SK-N-SH treated with all-trans-retinoic acid at 6 μM for 48 hours (cell line): ENCODE measurements at regions not wholly inside any gene's neighbourhood (a gene's known extent, or its start where the extent isn't known, plus 50 kb on each side); places are given as distances from the start of the nearest gene placed in this dataset.

Source experiments
- CSDC2 ChIP-seq: fragments of 250-450 bp; sonication (Bioruptor Pico); IDR thresholded peaks from 2 replicates; pipeline ENCODE4 v1.5.0; 2020; ENCODE audit warnings: mild to moderate bottlenecking, moderate library complexity
- ESRRG ChIP-seq: fragments of 250-450 bp; sonication (Bioruptor Pico); IDR thresholded peaks from 2 replicates; pipeline ENCODE4 v1.6.1; 2021; ENCODE audit warnings: mild to moderate bottlenecking
- PPARA ChIP-seq: fragments of 250-450 bp; sonication (Bioruptor Pico); IDR thresholded peaks from 2 replicates; pipeline ENCODE4 v1.5.0; 2020; ENCODE audit warnings: mild to moderate bottlenecking, borderline replicate concordance
- TCF4 ChIP-seq: fragments of 250-450 bp; sonication (Bioruptor Pico); IDR thresholded peaks from 2 replicates; pipeline ENCODE4 v1.8.0; 2021; ENCODE audit warnings: mild to moderate bottlenecking, moderate library complexity, borderline replicate concordance

- TF ChIP-seq TCF4 (no peak), ESRRG (CRISPR knock-in tag) (no peak), CSDC2 (no peak), PPARA (no peak)
These were observed 57.9 kb upstream of the EPHB3 start for GRCh38 chr3:184503647-184504046.
